ENCODE measurements at regions not wholly inside any gene's neighbourhood (a gene's known extent, or its start where the extent isn't known, plus 50 kb on each side); places are given as distances from the start of the nearest gene placed in this dataset.

GRCh38 chr4:8729408-8730149, 137.0 kb downstream of the CPZ start:
- TF ChIP-seq CTCF (IDR thresholded peaks at IDR 0.05), result no peak

DNA sequence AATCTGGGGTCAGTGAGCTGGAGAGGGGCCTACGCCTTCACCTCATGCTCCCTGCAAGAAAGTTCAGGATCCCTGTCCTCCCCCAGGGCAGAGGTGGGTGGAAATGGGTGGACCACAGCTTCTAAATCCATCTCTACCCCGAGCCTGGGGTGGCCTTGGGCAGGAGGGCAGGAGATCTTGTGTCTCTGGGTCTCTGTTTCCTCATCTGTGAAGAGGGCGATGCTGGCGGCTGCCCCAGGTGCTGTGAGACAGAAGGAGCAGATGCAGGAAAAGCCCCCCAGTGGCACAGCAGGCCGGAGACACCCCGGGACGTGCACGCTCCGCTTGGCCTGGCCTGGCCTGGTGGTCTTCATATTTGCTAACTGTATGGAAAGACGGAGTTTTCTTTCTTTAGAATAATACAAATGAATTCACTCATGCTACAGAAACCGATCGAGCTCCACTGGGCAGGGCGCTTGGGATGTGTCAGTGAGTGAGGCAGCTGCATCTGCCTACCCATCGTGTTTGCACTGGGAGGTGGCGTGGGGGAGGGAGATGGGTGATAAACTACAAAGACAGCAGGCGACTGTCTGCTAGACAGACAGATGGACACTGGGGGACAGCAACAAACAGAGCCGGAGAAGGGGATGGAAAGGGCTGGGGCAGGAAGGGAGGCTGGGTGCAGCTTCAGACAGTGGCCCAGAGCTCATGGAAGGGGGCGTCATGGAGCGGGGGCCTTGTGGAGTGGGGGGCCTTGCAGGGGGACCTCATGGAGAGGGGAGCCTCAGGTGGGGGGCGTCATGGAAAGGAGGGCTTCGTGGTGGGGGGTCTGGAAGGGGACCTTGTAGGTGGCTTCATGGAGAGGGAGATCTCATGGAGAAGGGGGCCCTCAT, 136.2 kb downstream of the CPZ start:
- no peak for TF ChIP-seq CTCF (IDR thresholded peaks at IDR 0.05)

GRCh38 chr4:8727546-8728510, 135.3 kb downstream of the CPZ start:
- TF ChIP-seq CTCF (IDR thresholded peaks at IDR 0.05), result no peak

DNA sequence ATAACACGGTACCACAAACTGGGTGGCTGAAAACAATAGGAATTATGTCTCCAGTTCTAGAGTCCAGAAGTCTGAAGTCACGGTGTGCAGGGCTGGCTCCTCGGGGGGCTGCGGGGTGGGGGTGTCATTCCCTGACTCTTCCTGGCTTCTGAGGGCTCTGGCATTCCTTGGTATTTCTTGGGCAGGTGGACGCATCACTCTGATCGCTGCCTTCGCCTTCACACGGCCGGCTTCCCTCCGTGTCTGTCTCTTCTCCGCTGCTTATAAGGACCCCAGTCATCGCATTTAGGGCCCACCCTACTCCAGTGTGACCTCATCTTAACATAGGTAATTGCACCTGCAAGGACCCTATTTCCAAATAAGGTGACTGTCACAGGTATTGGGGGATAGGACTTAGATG, 134.6 kb downstream of the CPZ start:
- TF ChIP-seq CTCF (IDR thresholded peaks at IDR 0.05), result no peak

- TF ChIP-seq CTCF (IDR thresholded peaks at IDR 0.05), result no peak
Observed at GRCh38 chr4:8726344-8726851, 133.8 kb downstream of the CPZ start.

DNA sequence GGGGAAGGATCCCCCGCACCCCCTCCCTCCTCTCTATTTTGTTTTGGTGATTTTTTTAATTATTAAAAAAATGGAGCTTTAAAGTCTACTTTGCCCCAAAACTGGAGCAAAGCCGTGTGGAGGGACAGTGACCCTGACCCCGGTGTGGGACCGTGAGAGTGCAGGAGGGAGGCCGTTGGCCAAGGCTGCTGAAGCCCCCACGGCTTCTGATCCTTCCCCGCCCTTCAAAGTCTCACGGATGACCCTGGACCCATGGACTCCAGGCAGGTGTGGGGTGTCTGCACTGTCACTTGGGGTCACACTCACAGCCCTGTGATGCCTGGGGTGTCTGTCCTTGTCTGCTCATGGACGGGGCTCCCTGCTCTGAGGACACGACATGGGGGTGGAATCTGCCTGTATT, 133.3 kb downstream of the CPZ start:
- no peak for TF ChIP-seq CTCF (IDR thresholded peaks at IDR 0.05)

All from LNCAP (cell line).